PC-3 (cell line): ENCODE measurements at regions not wholly inside any gene's neighbourhood (a gene's known extent, or its start where the extent isn't known, plus 50 kb on each side); places are given as distances from the start of the nearest gene placed in this dataset.

ENCODE experiments used
- CTCF ChIP-seq: fragments of 300-600 bp; sonication (generic); conservative IDR thresholded peaks from 2 replicates; pipeline ENCODE4 v1.5.1; 2017; ENCODE audit warnings: antibody characterized with exemption, low read depth, mild to moderate bottlenecking, low read length
- EZH2 ChIP-seq: fragments of 300-600 bp; sonication (generic); IDR thresholded peaks from one replicate; pipeline ENCODE4 v1.6.1; 2017; ENCODE audit warnings: antibody characterized with exemption, mild to moderate bottlenecking, low read length; ENCODE audit not compliant: unreplicated experiment
- EZH2phosphoT487 ChIP-seq: fragments of 300-600 bp; sonication (generic); IDR thresholded peaks from 2 replicates; pipeline ENCODE4 v1.6.1; 2018; ENCODE audit warnings: mild to moderate bottlenecking, antibody characterized with exemption, low read length, borderline replicate concordance

- TF ChIP-seq CTCF (no peak), EZH2 (no peak), EZH2phosphoT487 (no peak)
Measured at GRCh38 chr16:9333469-9333868, 242.0 kb downstream of the HAPSTR1 start.
